BE2C (cell line): ENCODE measurements at regions not wholly inside any gene's neighbourhood (a gene's known extent, or its start where the extent isn't known, plus 50 kb on each side); places are given as distances from the start of the nearest gene placed in this dataset.

ENCODE experiments used
- DNase-seq: peaks from one replicate; pipeline ENCODE4 v3.0.0-alpha.2; 2020
- H3K27me3 ChIP-seq: fragments of 250-450 bp; sonication (Bioruptor Pico); 2 replicates; pipeline ENCODE4 v1.5.1; 2020; ENCODE audit warnings: mild to moderate bottlenecking
- H3K36me3 ChIP-seq: fragments of 250-450 bp; sonication (Bioruptor Pico); 2 replicates; pipeline ENCODE4 v1.5.1; 2020; ENCODE audit warnings: mild to moderate bottlenecking
- H3K4me1 ChIP-seq: fragments of 250-450 bp; sonication (Bioruptor Pico); 2 replicates; pipeline ENCODE4 v1.5.1; 2020
- H3K4me3 ChIP-seq: 2 replicates; pipeline ENCODE4 v1.5.1; 2011; ENCODE audit warnings: low read depth, low read length
- H3K9me3 ChIP-seq: fragments of 250-450 bp; sonication (Bioruptor Pico); 2 replicates; pipeline ENCODE4 v1.5.1; 2020
- CTCF ChIP-seq: IDR thresholded peaks from 2 replicates; pipeline ENCODE4 v1.5.1; 2012; ENCODE audit warnings: mild to moderate bottlenecking, low read depth, low read length

- Histone ChIP-seq H3K4me1 (no peaks in the 10 kb centered on the region), H3K9me3 (no peaks in the 10 kb centered on the region), H3K36me3 (no peaks in the 10 kb centered on the region), H3K27me3 (no peaks in the 10 kb centered on the region), H3K4me3 (no peak overlapping the region)
- no peak for TF ChIP-seq CTCF
- no peak for DNase-seq
These were observed 453.4 kb upstream of the GRM3 start for GRCh38 chr7:86190351-86190750.

- DNase-seq, result no peak
- no peak for TF ChIP-seq CTCF
- no peaks in the 10 kb centered on the region for H3K4me1 ChIP-seq
- no peaks in the 10 kb centered on the region for H3K36me3 ChIP-seq
- no peaks in the 10 kb centered on the region for H3K9me3 ChIP-seq
- no peaks in the 10 kb centered on the region for H3K27me3 ChIP-seq
- H3K4me3 ChIP-seq, result no peak overlapping the region
These were observed 462.2 kb upstream of the GRM3 start for GRCh38 chr7:86181474-86181873.

DNA sequence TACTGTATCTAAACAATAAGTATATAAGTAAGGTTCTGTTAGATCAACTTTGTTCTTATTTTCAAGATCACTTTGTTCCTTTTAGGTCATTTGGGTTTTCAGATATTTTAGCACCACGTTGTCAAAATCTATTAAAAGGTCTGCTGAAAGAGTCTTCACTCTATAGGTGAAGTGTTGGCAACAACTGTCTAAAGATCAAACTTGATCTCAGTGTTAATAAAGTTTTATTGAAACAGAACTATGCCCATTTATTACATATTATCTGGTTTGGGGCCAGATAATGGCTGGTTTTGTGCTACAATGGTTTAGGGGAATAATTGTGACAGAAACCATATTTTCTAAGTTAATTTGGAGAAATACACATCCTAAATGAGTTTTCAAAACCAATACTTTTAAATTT, 478.9 kb upstream of the GRM3 start:
- Histone ChIP-seq H3K9me3 (no peaks in the 10 kb centered on the region), H3K27me3 (no peaks in the 10 kb centered on the region), H3K4me1 (no peaks in the 10 kb centered on the region), H3K4me3 (no peak overlapping the region), H3K36me3 (no peaks in the 10 kb centered on the region)
- TF ChIP-seq CTCF, result no peak
- no peak for DNase-seq

DNA sequence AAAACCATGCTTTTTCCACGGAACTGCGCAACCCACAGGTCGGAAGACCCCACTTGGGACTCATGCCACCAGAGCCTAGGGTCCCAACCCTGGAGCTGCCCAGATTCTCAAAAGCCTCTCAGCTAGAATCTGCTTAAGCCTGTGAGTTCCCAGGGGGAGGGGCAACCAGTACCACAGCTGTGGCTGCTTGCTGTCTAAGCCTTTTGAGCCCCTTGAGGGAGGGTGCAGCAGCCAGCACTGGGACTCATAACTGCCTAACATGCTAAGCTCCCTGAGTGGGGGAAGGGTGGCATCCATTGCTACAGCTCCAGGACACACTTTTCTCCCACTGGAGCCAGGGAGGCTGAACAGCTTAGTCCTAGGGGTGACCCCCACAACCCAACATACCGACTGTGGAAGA, 485.6 kb upstream of the GRM3 start:
- H3K4me1 ChIP-seq, result no peaks in the 10 kb centered on the region
- no peak for TF ChIP-seq CTCF
- H3K27me3 ChIP-seq, result no peaks in the 10 kb centered on the region
- H3K36me3 ChIP-seq, result no peaks in the 10 kb centered on the region
- no peak for DNase-seq
- no peaks in the 10 kb centered on the region for H3K9me3 ChIP-seq
- H3K4me3 ChIP-seq, result no peak overlapping the region

DNA sequence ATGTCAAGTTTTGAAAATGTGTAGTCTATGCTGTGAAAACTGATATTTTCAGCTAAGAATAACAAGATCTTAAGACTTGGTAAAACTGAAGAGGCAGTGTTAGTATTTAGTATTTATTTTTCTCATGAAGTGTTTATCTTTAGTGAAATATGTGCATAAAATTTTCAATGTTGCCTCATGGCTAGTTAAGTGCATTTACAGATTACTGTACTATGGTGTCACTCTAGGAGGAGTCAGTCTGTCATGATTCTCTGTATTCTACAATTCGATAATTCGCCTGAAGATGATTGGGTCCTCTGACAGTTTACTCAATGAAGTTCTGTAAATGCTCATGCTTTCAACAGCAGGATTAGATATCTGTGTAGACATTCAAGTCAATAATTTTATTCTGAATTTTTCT, 488.1 kb upstream of the GRM3 start:
- no peaks in the 10 kb centered on the region for H3K9me3 ChIP-seq
- H3K27me3 ChIP-seq, result no peaks in the 10 kb centered on the region
- DNase-seq, result no peak
- no peaks in the 10 kb centered on the region for H3K36me3 ChIP-seq
- H3K4me3 ChIP-seq, result no peak overlapping the region
- TF ChIP-seq CTCF, result no peak
- H3K4me1 ChIP-seq, result no peaks in the 10 kb centered on the region

DNA sequence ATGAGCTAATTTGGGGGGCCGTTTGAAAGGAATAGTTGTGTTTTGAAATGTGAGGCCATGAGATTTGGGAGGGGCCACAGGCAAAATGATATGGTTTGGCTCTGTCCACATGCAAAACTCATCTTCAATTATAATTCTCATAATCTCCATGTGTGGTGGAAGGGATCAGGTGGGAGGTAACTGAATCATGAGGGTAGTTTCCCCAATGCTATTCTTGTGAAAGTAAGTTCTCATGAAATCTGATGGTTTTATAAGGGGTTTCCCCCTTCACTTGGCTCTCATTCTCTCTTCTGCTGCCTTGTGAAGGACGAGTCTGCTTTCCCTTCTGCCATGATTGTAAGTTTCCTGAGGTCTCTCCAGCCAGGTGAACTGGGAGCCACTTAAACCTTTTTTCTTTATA, 490.8 kb upstream of the GRM3 start:
- Histone ChIP-seq H3K27me3 (no peaks in the 10 kb centered on the region), H3K4me1 (no peaks in the 10 kb centered on the region), H3K36me3 (no peaks in the 10 kb centered on the region), H3K9me3 (no peaks in the 10 kb centered on the region), H3K4me3 (no peak overlapping the region)
- no peak for DNase-seq
- no peak for TF ChIP-seq CTCF
